Transverse colon (tissue), 4 donors: ENCODE measurements at regions not wholly inside any gene's neighbourhood (a gene's known extent, or its start where the extent isn't known, plus 50 kb on each side); places are given as distances from the start of the nearest gene placed in this dataset.

ENCODE experiments used
- DNase-seq: peaks from one replicate; pipeline ENCODE4 v3.0.0-alpha.2; 2019
- H3K27ac ChIP-seq, 4 donors: fragments of 200-600 bp; sonication (generic); 2 replicates each; pipeline ENCODE4 v1.5.1; 2016 to 2018; ENCODE audit warnings: inconsistent platforms in 4 of 4
- H3K27me3 ChIP-seq: fragments of 200-600 bp; sonication (generic); 2 replicates; pipeline ENCODE4 v1.5.1; 2017; ENCODE audit warnings: inconsistent platforms
- H3K36me3 ChIP-seq, 4 donors: fragments of 200-600 bp; sonication (generic); 2 replicates each; pipeline ENCODE4 v1.5.1; 2017 to 2019; ENCODE audit warnings: inconsistent platforms in 4 of 4
- H3K4me1 ChIP-seq, 4 donors: fragments of 200-600 bp; sonication (generic); 2 replicates each; pipeline ENCODE4 v1.5.1; 2017 to 2020; ENCODE audit warnings: inconsistent platforms in 4 of 4
- H3K4me3 ChIP-seq, 4 donors: fragments of 200-600 bp; sonication (generic); 1 replicate in 1 of 4; 2 replicates in 3 of 4; pipeline versions ENCODE4 v1.5.1 to v1.6.1; 2017 to 2019; ENCODE audit warnings: inconsistent platforms in 4 of 4
- H3K9me3 ChIP-seq, 2 donors: fragments of 200-600 bp; sonication (generic); 2 replicates each; pipeline ENCODE4 v1.5.1; 2017 to 2019; ENCODE audit warnings: inconsistent platforms in 2 of 2
- CTCF ChIP-seq, 5 experiments: fragments of 200-600 bp in 3 of 5; fragments of 450-650 bp in 2 of 5; sonication (generic) in 3 of 5; IDR thresholded peaks; 1 replicate in 2 of 5; 2 replicates in 3 of 5; pipeline ENCODE4 v1.5.1; 2016 to 2017; ENCODE audit warnings: antibody characterized with exemption in 5 of 5, inconsistent platforms in 3 of 5, mild to moderate bottlenecking in 2 of 5, moderate library complexity in 1 of 5
- EP300 ChIP-seq: sonication (generic); formaldehyde crosslinking; IDR thresholded peaks from one replicate; pipeline ENCODE4 v1.6.1; 2017; ENCODE audit warnings: antibody characterized with exemption, low read depth
- POLR2A ChIP-seq: fragments of 450-650 bp; IDR thresholded peaks from one replicate; pipeline ENCODE4 v1.6.1; 2016; ENCODE audit warnings: antibody characterized with exemption, mild to moderate bottlenecking, moderate library complexity
- POLR2AphosphoS5 ChIP-seq, 3 donors: sonication (generic); formaldehyde crosslinking; IDR thresholded peaks; one replicate each; pipeline ENCODE4 v1.6.1; 2016; ENCODE audit warnings: antibody characterized with exemption in 3 of 3
- WGBS, 2 donors: methylation state at CpG; one replicate each; pipeline ENCODE4 v1.1.5; 2018; ENCODE audit warnings: low coverage in 1 of 2; 5-methylcytosine and 5-hydroxymethylcytosine counted together
- in situ Hi-C, 4 donors: fragments of 200-750 bp; cut with MboI; loops; one replicate each; pipeline versions ENCODE4 v1.15.0 to v1.15.1; 2017; ENCODE audit warnings: low sequenced_read_pairs in 3 of 4, low pct_ligation_motif_present in 1 of 4, low pct_unique_long_range_greater_than_20kb in 1 of 4
- intact Hi-C: fragments of 100-400 bp; cut with DNase I; formaldehyde crosslinking; loops from one replicate; pipeline ENCODE4 v1.15.1; 2023; ENCODE audit warnings: low total_unique reads

GRCh38 chr2:188675391-188676009 is 298.7 kb upstream of the COL3A1 start:
- no peak for DNase-seq
- no peak overlapping the region for H3K4me3 ChIP-seq
- H3K4me1 ChIP-seq, result peaks cover 0 to 6% (median 0%) of the 10 kb centered on the region in 4 donors
- TF ChIP-seq CTCF (IDR thresholded peaks at IDR 0.05) (no peak), POLR2A (no peak), EP300 (no peak), POLR2AphosphoS5 (IDR thresholded peaks at IDR 0.05) (no peak)
- intact Hi-C loops (no loop called here), in situ Hi-C loops (no loop called here)
- H3K9me3 ChIP-seq, result no peaks in the 10 kb centered on the region
- no peaks in the 10 kb centered on the region for H3K36me3 ChIP-seq
- no peak overlapping the region for H3K27ac ChIP-seq
- H3K27me3 ChIP-seq, result no peaks in the 10 kb centered on the region

GRCh38 chr2:188676010-188676400 is 298.2 kb upstream of the COL3A1 start:
- Histone ChIP-seq H3K4me3 (no peak overlapping the region), H3K27ac (no peak overlapping the region), H3K4me1 (peaks cover 0 to 6% (median 0%) of the 10 kb centered on the region in 4 donors), H3K36me3 (no peaks in the 10 kb centered on the region), H3K9me3 (no peaks in the 10 kb centered on the region), H3K27me3 (no peaks in the 10 kb centered on the region)
- intact Hi-C loops, result no loop called here
- 100% methylated on average over 1 of the region's 1 CpG for WGBS, 2 donors
- no peak for DNase-seq
- in situ Hi-C loops, result no loop called here
- TF ChIP-seq POLR2A, result no peak

- intact Hi-C loops (no loop called here), in situ Hi-C loops (no loop called here)
- no peak for DNase-seq
- Histone ChIP-seq H3K4me1 (peaks cover 0 to 6% (median 0%) of the 10 kb centered on the region in 4 donors), H3K4me3 (no peak overlapping the region), H3K36me3 (no peaks in the 10 kb centered on the region), H3K9me3 (no peaks in the 10 kb centered on the region), H3K27ac (no peak overlapping the region), H3K27me3 (no peaks in the 10 kb centered on the region)
- TF ChIP-seq POLR2AphosphoS5 (IDR thresholded peaks at IDR 0.05) (no peak), EP300 (no peak), CTCF (IDR thresholded peaks at IDR 0.05) (no peak), POLR2A (no peak)
These were observed 297.0 kb upstream of the COL3A1 start for GRCh38 chr2:188677142-188677541.

GRCh38 chr2:188678882-188679281 is 295.3 kb upstream of the COL3A1 start:
- Histone ChIP-seq H3K9me3 (no peaks in the 10 kb centered on the region), H3K4me3 (no peak overlapping the region), H3K27me3 (no peaks in the 10 kb centered on the region), H3K4me1 (peaks cover 0 to 6% (median 0%) of the 10 kb centered on the region in 4 donors), H3K27ac (no peak overlapping the region), H3K36me3 (no peaks in the 10 kb centered on the region)
- TF ChIP-seq POLR2A (no peak), POLR2AphosphoS5 (IDR thresholded peaks at IDR 0.05) (no peak), CTCF (IDR thresholded peaks at IDR 0.05) (no peak), EP300 (no peak)
- intact Hi-C loops (no loop called here), in situ Hi-C loops (no loop called here)
- 64% methylated on average over 2 of the region's 2 CpGs for WGBS, 2 donors
- no peak for DNase-seq

- no peak for TF ChIP-seq CTCF (IDR thresholded peaks at IDR 0.05)
- TF ChIP-seq POLR2AphosphoS5 (IDR thresholded peaks at IDR 0.05), result no peak
- TF ChIP-seq EP300, result no peak
- no peak for TF ChIP-seq POLR2A
- H3K27me3 ChIP-seq, result no peaks in the 10 kb centered on the region
- no peak overlapping the region for H3K4me3 ChIP-seq
- H3K4me1 ChIP-seq, result peaks cover 0 to 6% (median 0%) of the 10 kb centered on the region in 4 donors
- intact Hi-C loops (no loop called here), in situ Hi-C loops (no loop called here)
- DNase-seq, result no peak
- H3K27ac ChIP-seq, result no peak overlapping the region
- H3K36me3 ChIP-seq, result no peaks in the 10 kb centered on the region
- no peaks in the 10 kb centered on the region for H3K9me3 ChIP-seq
- 56 to 71% methylated on average over 1 of the region's 1 CpG for WGBS, 2 donors
These were observed 291.3 kb upstream of the COL3A1 start for GRCh38 chr2:188682838-188683237.
